ENCODE measurements at regions not wholly inside any gene's neighbourhood (a gene's known extent, or its start where the extent isn't known, plus 50 kb on each side); places are given as distances from the start of the nearest gene placed in this dataset.

GRCh38 chr9:23526806-23527205, 299.2 kb downstream of the ELAVL2 start:
- Histone ChIP-seq H3K4me1 (no peaks in the 10 kb centered on the region), H3K9me3 (no peaks in the 10 kb centered on the region), H3K36me3 (no peaks in the 10 kb centered on the region), H3K27ac (no peak overlapping the region), H3K27me3 (no peaks in the 10 kb centered on the region), H3K4me3 (no peak overlapping the region)
- intact Hi-C loops (cut with DNase I; ENCODE audit: low total_unique reads) = no loop called here
- no peak for DNase-seq
- no peak for TF ChIP-seq CTCF (IDR thresholded peaks at IDR 0.05)

GRCh38 chr9:23532282-23532681, 293.8 kb downstream of the ELAVL2 start:
- no peak for TF ChIP-seq CTCF (IDR thresholded peaks at IDR 0.05)
- intact Hi-C loops (cut with DNase I; ENCODE audit: low total_unique reads) = no loop called here
- no peaks in the 10 kb centered on the region for H3K9me3 ChIP-seq

GRCh38 chr9:23537192-23538066, 288.6 kb downstream of the ELAVL2 start:
- Histone ChIP-seq H3K4me1 (peaks cover 0 to 6% (median 0%) of the 10 kb centered on the region in 4 donors), H3K36me3 (no peaks in the 10 kb centered on the region), H3K4me3 (peak overlapping the region; percentile 23 to 33), H3K27ac (no peak overlapping the region), H3K9me3 (no peaks in the 10 kb centered on the region), H3K27me3 (no peaks in the 10 kb centered on the region)
- no peak for DNase-seq
- intact Hi-C loops (cut with DNase I; ENCODE audit: low total_unique reads) = no loop called here
- no peak for TF ChIP-seq CTCF (IDR thresholded peaks at IDR 0.05)

More at GRCh38 chr9:23532282-23532681, 293.8 kb downstream of the ELAVL2 start:
- DNase-seq = no peak
- Histone ChIP-seq H3K4me1 (no peaks in the 10 kb centered on the region), H3K27ac (no peak overlapping the region), H3K4me3 (no peak overlapping the region), H3K36me3 (no peaks in the 10 kb centered on the region), H3K27me3 (no peaks in the 10 kb centered on the region)

- intact Hi-C loops (cut with DNase I; ENCODE audit: low total_unique reads) = no loop called here
- H3K27me3 ChIP-seq = no peaks in the 10 kb centered on the region
- H3K9me3 ChIP-seq = no peaks in the 10 kb centered on the region
- peak overlapping the region in 1 of 2 donors; percentile 33 for H3K4me3 ChIP-seq
- no peak overlapping the region for H3K27ac ChIP-seq
- DNase-seq = no peak
- no peak for TF ChIP-seq CTCF (IDR thresholded peaks at IDR 0.05)
- peaks cover 0 to 6% (median 0%) of the 10 kb centered on the region in 4 donors for H3K4me1 ChIP-seq
- no peaks in the 10 kb centered on the region for H3K36me3 ChIP-seq
Measured at GRCh38 chr9:23538067-23538402, 288.0 kb downstream of the ELAVL2 start.

GRCh38 chr9:23538461-23539003, 287.5 kb downstream of the ELAVL2 start:
- Histone ChIP-seq H3K4me1 (peaks cover 0 to 6% (median 0%) of the 10 kb centered on the region in 4 donors), H3K27ac (no peak overlapping the region), H3K9me3 (no peaks in the 10 kb centered on the region), H3K27me3 (no peaks in the 10 kb centered on the region), H3K36me3 (no peaks in the 10 kb centered on the region), H3K4me3 (no peak overlapping the region)
- no peak for DNase-seq
- intact Hi-C loops (cut with DNase I; ENCODE audit: low total_unique reads) = no loop called here
- no peak for TF ChIP-seq CTCF (IDR thresholded peaks at IDR 0.05)
